ENCODE measurements at regions not wholly inside any gene's neighbourhood (a gene's known extent, or its start where the extent isn't known, plus 50 kb on each side); places are given as distances from the start of the nearest gene placed in this dataset.

GRCh38 chr13:106941779-106942178, 373.8 kb upstream of the ARGLU1 start:
- DNase-seq (ENCODE audit: low spot score), result no peak
- TF ChIP-seq, protein P1, sequence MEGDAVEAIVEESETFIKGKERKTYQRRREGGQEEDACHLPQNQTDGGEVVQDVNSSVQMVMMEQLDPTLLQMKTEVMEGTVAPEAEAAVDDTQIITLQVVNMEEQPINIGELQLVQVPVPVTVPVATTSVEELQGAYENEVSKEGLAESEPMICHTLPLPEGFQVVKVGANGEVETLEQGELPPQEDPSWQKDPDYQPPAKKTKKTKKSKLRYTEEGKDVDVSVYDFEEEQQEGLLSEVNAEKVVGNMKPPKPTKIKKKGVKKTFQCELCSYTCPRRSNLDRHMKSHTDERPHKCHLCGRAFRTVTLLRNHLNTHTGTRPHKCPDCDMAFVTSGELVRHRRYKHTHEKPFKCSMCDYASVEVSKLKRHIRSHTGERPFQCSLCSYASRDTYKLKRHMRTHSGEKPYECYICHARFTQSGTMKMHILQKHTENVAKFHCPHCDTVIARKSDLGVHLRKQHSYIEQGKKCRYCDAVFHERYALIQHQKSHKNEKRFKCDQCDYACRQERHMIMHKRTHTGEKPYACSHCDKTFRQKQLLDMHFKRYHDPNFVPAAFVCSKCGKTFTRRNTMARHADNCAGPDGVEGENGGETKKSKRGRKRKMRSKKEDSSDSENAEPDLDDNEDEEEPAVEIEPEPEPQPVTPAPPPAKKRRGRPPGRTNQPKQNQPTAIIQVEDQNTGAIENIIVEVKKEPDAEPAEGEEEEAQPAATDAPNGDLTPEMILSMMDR (IDR thresholded peaks at IDR 0.05), result no peak
- H3K4me3 ChIP-seq, result no peak overlapping the region
- H3K27ac ChIP-seq, result no peak overlapping the region
- H3K36me3 ChIP-seq, result no peaks in the 10 kb centered on the region
- H3K27me3 ChIP-seq, result no peaks in the 10 kb centered on the region
- no peaks in the 10 kb centered on the region for H3K9me3 ChIP-seq
- no peaks in the 10 kb centered on the region for H3K4me1 ChIP-seq

DNA sequence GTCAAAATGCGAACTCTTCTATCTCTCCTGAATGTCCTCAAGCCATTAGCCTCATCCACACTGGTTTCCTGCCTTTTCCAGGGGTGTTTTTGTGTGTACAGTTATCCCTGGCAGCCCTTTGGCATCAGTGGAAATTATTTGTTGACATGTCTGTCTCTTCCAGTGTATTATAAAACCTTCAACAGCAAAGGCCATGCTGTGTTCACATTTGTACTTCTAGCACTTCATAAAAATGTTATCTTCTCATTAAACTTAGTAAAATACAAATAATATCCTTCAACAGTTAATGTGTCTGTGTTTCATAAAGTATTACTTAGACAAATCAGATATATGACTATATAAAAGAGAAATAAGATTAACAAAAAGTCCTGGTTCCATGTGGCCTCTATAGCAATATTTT, 359.5 kb upstream of the ARGLU1 start:
- Histone ChIP-seq H3K36me3 (no peaks in the 10 kb centered on the region), H3K4me3 (no peak overlapping the region), H3K4me1 (no peaks in the 10 kb centered on the region), H3K9me3 (no peaks in the 10 kb centered on the region), H3K27ac (no peak overlapping the region), H3K27me3 (no peaks in the 10 kb centered on the region)
- DNase-seq (ENCODE audit: low spot score), result no peak
- TF ChIP-seq, protein P1 (IDR thresholded peaks at IDR 0.05), result no peak

DNA sequence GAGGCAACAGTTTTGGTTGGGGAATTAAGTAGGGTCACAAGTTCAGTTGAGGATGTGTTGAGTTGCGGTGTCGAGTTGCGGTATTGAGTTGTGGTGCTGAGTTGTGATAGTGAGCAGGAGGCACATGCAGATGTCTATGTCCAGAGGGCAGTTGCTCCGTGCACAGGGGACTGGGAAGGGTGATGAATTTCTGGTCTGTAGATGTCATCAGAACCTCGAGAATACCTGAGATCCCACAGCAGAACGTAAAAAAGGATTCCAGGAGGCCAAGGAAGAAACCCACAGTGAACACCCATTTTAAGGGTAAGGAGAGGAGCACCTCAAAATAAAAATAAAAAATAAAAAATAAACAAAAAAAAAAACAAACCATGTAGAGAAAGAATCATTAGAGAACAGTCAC, 354.4 kb upstream of the ARGLU1 start:
- Histone ChIP-seq H3K4me1 (peaks cover 0 to 4% of the 10 kb centered on the region in 2 donors), H3K9me3 (no peaks in the 10 kb centered on the region), H3K27me3 (no peaks in the 10 kb centered on the region), H3K4me3 (no peak overlapping the region), H3K36me3 (no peaks in the 10 kb centered on the region), H3K27ac (no peak overlapping the region)
- no peak for DNase-seq (ENCODE audit: low spot score)
- TF ChIP-seq, protein P1 (IDR thresholded peaks at IDR 0.05), result no peak

DNA sequence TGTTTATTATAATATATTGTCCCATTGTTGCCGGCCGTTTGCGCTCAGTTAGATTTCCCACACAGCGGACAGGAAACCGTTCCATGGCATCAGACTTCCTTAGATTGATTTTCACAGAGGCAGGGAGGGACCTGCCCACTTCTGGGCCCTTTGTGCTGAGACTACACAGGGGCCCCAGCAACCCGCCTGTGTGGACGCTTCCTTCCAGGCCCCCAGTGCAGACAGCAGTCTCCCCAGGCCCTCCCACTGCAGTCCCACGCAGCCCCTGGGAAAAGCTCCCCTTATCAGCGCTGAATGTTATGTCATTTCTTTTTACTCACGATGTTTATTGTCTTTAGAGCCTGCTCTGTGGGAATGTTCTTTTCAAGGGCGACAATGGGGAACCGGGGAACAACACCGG, 351.7 kb upstream of the ARGLU1 start:
- TF ChIP-seq, protein P1 (IDR thresholded peaks at IDR 0.05), result no peak
- peak; percentile 69 for DNase-seq (ENCODE audit: low spot score)
- H3K9me3 ChIP-seq, result no peaks in the 10 kb centered on the region
- H3K36me3 ChIP-seq, result no peaks in the 10 kb centered on the region
- H3K27ac ChIP-seq, result peak overlapping the region; percentile 63 to 75
- H3K4me1 ChIP-seq, result peaks cover 0 to 4% of the 10 kb centered on the region in 2 donors
- H3K27me3 ChIP-seq, result no peaks in the 10 kb centered on the region
- H3K4me3 ChIP-seq, result no peak overlapping the region

GRCh38 chr13:106919133-106919532, 351.2 kb upstream of the ARGLU1 start:
- Histone ChIP-seq H3K4me1 (peaks cover 0 to 4% of the 10 kb centered on the region in 2 donors), H3K4me3 (no peak overlapping the region), H3K27ac (peak overlapping the region; percentile 63 to 75), H3K27me3 (no peaks in the 10 kb centered on the region), H3K9me3 (no peaks in the 10 kb centered on the region), H3K36me3 (no peaks in the 10 kb centered on the region)
- no peak for DNase-seq (ENCODE audit: low spot score)
- TF ChIP-seq, protein P1 (IDR thresholded peaks at IDR 0.05), result no peak

- H3K27me3 ChIP-seq, result no peaks in the 10 kb centered on the region
- H3K36me3 ChIP-seq, result no peaks in the 10 kb centered on the region
- peak overlapping the region; percentile 45 to 56 for H3K4me3 ChIP-seq
- TF ChIP-seq, protein P1 (IDR thresholded peaks at IDR 0.05), result no peak
- peak overlapping the region; percentile 63 to 75 for H3K27ac ChIP-seq
- peaks cover 0 to 4% of the 10 kb centered on the region in 2 donors for H3K4me1 ChIP-seq
- DNase-seq (ENCODE audit: low spot score), result no peak
- H3K9me3 ChIP-seq, result no peaks in the 10 kb centered on the region
Measured at GRCh38 chr13:106918557-106918860, 350.6 kb upstream of the ARGLU1 start.
